Cardiac muscle cell (in vitro differentiated cells and primary cell): ENCODE measurements at regions not wholly inside any gene's neighbourhood (a gene's known extent, or its start where the extent isn't known, plus 50 kb on each side); places are given as distances from the start of the nearest gene placed in this dataset.
A peak's percentile ranks its signal among the peaks of the same experiment; 100 is the strongest.
"Not testable (repeated sequence)": the region's sequence is repeated elsewhere in the genome, so short reads cannot be mapped to it uniquely, and the experiment has no call there.

Source experiments
- DNase-seq, 2 donors: peaks; one replicate each; pipeline versions ENCODE4 v3.0.0 to v3.0.0-alpha.2; 2010 to 2017; ENCODE audit warnings: low read depth in 1 of 2, low spot score in 1 of 2
- H3K27ac ChIP-seq: fragments of 200-600 bp; sonication (generic); 2 replicates; pipeline ENCODE4 v1.5.1; 2016
- H3K27me3 ChIP-seq: fragments of 200-600 bp; sonication (generic); 2 replicates; pipeline ENCODE4 v1.6.0; 2016; ENCODE audit warnings: control low read depth
- H3K36me3 ChIP-seq: fragments of 200-600 bp; sonication (generic); 2 replicates; pipeline ENCODE4 v1.5.1; 2016; ENCODE audit warnings: control low read depth
- H3K4me1 ChIP-seq: fragments of 200-600 bp; sonication (generic); 2 replicates; pipeline ENCODE4 v1.8.1; 2017; ENCODE audit warnings: low read depth, mild to moderate bottlenecking, mixed run types
- H3K4me3 ChIP-seq: fragments of 200-600 bp; sonication (generic); 2 replicates; pipeline ENCODE4 v1.5.1; 2016; ENCODE audit warnings: mild to moderate bottlenecking
- H3K9me3 ChIP-seq: fragments of 200-600 bp; sonication (generic); 2 replicates; pipeline ENCODE4 v1.5.1; 2017; ENCODE audit warnings: low read depth, mild to moderate bottlenecking, control low read depth
- TF ChIP-seq, protein P1 (sequence below): IDR thresholded peaks from 2 replicates; pipeline ENCODE4 v1.5.1; 2012; ENCODE audit warnings: low read depth, mild to moderate bottlenecking, low read length

DNA sequence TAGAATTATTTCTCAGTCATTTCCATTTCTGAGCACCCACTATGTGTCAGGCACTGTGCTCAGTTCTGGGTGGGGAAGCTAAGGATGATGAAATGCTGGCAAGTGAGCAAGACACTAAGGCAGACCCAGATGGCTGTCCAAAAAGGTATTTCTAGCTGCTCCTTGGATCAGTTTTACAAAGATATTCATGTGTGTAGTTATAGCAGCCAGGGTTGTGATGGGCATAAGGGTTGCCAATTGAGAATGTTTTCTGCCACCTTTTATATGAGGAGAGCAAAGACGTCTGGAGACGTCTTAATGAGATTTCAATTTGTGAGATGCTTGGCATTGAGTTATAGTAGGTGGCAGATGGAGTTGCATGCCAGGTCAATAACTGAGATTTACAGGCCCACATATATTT lies 197.1 kb upstream of the RASGRP1 start:
- no peak for DNase-seq
- H3K4me1 ChIP-seq: peaks cover 13% of the 10 kb centered on the region
- H3K4me3 ChIP-seq: no peak overlapping the region
- TF ChIP-seq, protein P1, sequence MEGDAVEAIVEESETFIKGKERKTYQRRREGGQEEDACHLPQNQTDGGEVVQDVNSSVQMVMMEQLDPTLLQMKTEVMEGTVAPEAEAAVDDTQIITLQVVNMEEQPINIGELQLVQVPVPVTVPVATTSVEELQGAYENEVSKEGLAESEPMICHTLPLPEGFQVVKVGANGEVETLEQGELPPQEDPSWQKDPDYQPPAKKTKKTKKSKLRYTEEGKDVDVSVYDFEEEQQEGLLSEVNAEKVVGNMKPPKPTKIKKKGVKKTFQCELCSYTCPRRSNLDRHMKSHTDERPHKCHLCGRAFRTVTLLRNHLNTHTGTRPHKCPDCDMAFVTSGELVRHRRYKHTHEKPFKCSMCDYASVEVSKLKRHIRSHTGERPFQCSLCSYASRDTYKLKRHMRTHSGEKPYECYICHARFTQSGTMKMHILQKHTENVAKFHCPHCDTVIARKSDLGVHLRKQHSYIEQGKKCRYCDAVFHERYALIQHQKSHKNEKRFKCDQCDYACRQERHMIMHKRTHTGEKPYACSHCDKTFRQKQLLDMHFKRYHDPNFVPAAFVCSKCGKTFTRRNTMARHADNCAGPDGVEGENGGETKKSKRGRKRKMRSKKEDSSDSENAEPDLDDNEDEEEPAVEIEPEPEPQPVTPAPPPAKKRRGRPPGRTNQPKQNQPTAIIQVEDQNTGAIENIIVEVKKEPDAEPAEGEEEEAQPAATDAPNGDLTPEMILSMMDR: no peak
- H3K27ac ChIP-seq: no peak overlapping the region
- H3K36me3 ChIP-seq: no peaks in the 10 kb centered on the region
- no peaks in the 10 kb centered on the region for H3K9me3 ChIP-seq
- H3K27me3 ChIP-seq: no peaks in the 10 kb centered on the region

DNA sequence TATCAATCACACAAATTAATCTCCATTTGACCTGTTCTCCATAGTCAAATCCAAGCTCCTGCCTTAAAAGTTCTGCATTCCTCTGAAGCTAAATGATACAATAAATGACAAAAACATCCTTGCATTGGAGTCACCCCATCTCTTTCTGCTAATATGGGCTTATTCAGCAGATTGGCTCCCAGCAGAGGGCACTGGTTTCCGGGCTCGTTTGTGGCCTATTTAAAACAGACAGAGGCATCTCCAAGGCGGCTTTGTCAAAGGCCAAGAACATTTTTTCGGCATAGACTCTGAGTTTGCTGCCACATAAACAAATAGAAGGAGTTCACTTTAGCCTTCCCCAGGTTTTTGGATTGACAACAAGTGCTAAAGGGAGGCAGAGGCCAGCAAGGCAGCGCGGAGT lies 204.4 kb upstream of the RASGRP1 start:
- TF ChIP-seq, protein P1: peak; percentile 54
- Histone ChIP-seq H3K4me1 (no peaks in the 10 kb centered on the region), H3K27ac (no peak overlapping the region), H3K9me3 (no peaks in the 10 kb centered on the region), H3K27me3 (no peaks in the 10 kb centered on the region), H3K36me3 (no peaks in the 10 kb centered on the region), H3K4me3 (no peak overlapping the region)
- peak; percentile 36 to 64 for DNase-seq

DNA sequence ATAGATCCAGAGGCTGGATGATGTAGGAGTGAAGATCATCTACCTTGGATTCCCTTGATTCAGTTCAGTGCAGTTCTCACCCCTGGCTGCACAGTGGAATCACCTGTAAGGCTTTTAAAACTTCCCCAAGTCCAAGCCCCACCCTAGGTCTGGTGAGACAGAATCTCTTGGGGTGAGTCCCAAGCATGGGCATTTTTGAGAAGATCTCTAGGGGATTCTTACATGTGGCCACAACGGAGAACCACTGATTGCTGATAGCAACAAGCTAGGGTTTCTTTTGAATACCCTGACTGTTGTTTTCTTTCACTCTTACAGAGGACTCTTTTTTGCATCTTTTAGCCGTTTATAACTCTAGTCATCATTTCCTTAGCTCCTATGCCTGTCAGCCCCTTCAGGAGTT lies 204.9 kb upstream of the RASGRP1 start:
- Histone ChIP-seq H3K4me1 (no peaks in the 10 kb centered on the region), H3K27ac (no peak overlapping the region), H3K27me3 (no peaks in the 10 kb centered on the region), H3K9me3 (no peaks in the 10 kb centered on the region), H3K4me3 (no peak overlapping the region), H3K36me3 (no peaks in the 10 kb centered on the region)
- DNase-seq: no peak
- TF ChIP-seq, protein P1: no peak

DNA sequence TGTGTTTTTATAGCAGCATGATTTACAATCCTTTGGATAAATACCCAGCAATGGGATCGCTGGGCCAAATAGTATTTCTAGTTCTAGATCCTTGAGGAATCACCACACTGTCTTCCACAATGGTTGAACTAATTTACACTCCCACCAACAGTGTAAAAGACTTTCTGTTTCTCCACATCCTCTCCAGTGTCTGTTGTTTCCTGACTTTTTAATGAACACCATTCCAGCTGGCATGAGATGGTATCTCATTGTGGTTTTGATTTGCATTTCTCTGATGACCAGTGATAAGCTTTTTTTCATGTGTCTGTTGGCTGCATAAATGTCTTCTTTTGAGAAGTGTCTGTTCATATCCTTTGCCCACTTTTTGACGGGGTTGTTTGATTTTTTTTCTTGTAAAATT lies 209.5 kb upstream of the RASGRP1 start:
- H3K27ac ChIP-seq, H3K4me3 ChIP-seq, DNase-seq, H3K9me3 ChIP-seq, H3K36me3 ChIP-seq, H3K27me3 ChIP-seq, H3K4me1 ChIP-seq: not testable (repeated sequence)

DNA sequence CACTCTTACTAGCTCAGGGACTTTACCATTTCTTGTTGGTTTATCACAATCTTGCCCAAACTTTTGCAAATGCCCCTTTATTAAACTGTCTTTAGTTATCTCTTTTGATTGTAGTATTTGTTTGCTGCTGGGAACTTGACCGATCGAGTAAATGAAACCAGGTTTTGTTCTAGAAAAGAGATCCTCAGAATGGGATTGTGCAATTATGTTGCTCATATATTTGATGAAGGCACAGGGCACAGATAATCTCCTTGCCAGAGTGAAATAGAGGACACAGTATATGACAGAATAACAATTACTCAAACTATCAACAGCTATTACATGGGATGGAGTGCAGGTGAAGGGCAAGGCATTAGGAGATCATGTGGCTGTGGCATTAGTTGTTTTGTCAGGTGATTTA lies 216.6 kb upstream of the RASGRP1 start:
- Histone ChIP-seq H3K36me3 (no peaks in the 10 kb centered on the region), H3K27ac (no peak overlapping the region), H3K4me1 (no peaks in the 10 kb centered on the region), H3K4me3 (no peak overlapping the region), H3K27me3 (no peaks in the 10 kb centered on the region), H3K9me3 (no peaks in the 10 kb centered on the region)
- TF ChIP-seq, protein P1: no peak
- DNase-seq: no peak

DNA sequence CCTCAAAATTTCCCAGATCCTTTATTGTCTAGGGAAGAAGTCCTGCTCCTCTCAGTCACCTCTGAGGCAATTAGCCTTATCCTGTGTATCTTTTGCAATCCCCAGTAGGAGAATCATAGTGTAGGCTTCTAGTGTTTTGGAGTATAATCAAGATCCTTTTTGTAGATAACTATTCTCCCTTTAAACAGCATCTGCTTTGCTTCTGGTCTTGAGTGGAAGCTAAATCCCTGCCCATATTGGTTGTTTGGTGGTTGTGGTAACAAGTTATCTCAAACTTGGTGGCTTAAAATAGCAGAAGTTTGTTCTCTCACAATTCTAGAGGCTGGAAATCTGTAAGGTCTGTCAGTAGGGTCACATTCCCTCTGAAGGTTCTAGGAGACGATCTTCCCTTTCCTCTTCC lies 217.5 kb upstream of the RASGRP1 start:
- TF ChIP-seq, protein P1: no peak
- Histone ChIP-seq H3K4me1 (no peaks in the 10 kb centered on the region), H3K27ac (no peak overlapping the region), H3K27me3 (no peaks in the 10 kb centered on the region), H3K9me3 (no peaks in the 10 kb centered on the region), H3K4me3 (no peak overlapping the region), H3K36me3 (no peaks in the 10 kb centered on the region)
- no peak for DNase-seq
